ENCODE measurements at regions not wholly inside any gene's neighbourhood (a gene's known extent, or its start where the extent isn't known, plus 50 kb on each side); places are given as distances from the start of the nearest gene placed in this dataset.

- Histone ChIP-seq H3K27me3 (no peaks in the 10 kb centered on the region), H3K9me3 (no peaks in the 10 kb centered on the region), H3K27ac (no peak overlapping the region), H3K4me3 (no peak overlapping the region), H3K4me1 (no peaks in the 10 kb centered on the region), H3K36me3 (no peaks in the 10 kb centered on the region)
- WGBS, 2 donors (ENCODE audit: low coverage in 1 of 2): 5 to 30% methylated on average over 2 of the region's 2 CpGs
- ATAC-seq: no peak
- no peak for TF ChIP-seq CTCF (IDR thresholded peaks at IDR 0.05)
- no peak for TF ChIP-seq EP300 (IDR thresholded peaks at IDR 0.05)
- TF ChIP-seq POLR2A (IDR thresholded peaks at IDR 0.05): no peak
These were observed 207.8 kb upstream of the NRIP1 start for GRCh38 chr21:15272591-15272990.

GRCh38 chr21:15273244-15273643, 208.4 kb upstream of the NRIP1 start:
- 100% methylated on average over 2 of the region's 2 CpGs for WGBS, 2 donors (ENCODE audit: low coverage in 1 of 2)
- Histone ChIP-seq H3K36me3 (no peaks in the 10 kb centered on the region), H3K27me3 (no peaks in the 10 kb centered on the region), H3K4me1 (no peaks in the 10 kb centered on the region), H3K4me3 (no peak overlapping the region), H3K9me3 (no peaks in the 10 kb centered on the region), H3K27ac (no peak overlapping the region)
- TF ChIP-seq POLR2A (IDR thresholded peaks at IDR 0.05): no peak
- no peak for TF ChIP-seq CTCF (IDR thresholded peaks at IDR 0.05)
- no peak for TF ChIP-seq POLR2AphosphoS5 (IDR thresholded peaks at IDR 0.05)
- TF ChIP-seq EP300 (IDR thresholded peaks at IDR 0.05): no peak
- no peak for ATAC-seq

GRCh38 chr21:15274701-15275485, 210.1 kb upstream of the NRIP1 start:
- H3K36me3 ChIP-seq: no peaks in the 10 kb centered on the region
- no peak overlapping the region for H3K4me3 ChIP-seq
- ATAC-seq: no peak
- H3K27me3 ChIP-seq: no peaks in the 10 kb centered on the region
- H3K4me1 ChIP-seq: no peaks in the 10 kb centered on the region
- no peaks in the 10 kb centered on the region for H3K9me3 ChIP-seq
- no peak overlapping the region for H3K27ac ChIP-seq
- 53 to 61% methylated on average over 3 to 5 of the region's 5 CpGs for WGBS, 2 donors (ENCODE audit: low coverage in 1 of 2)
- TF ChIP-seq EP300 (IDR thresholded peaks at IDR 0.05) (no peak), CTCF (IDR thresholded peaks at IDR 0.05) (no peak), POLR2A (IDR thresholded peaks at IDR 0.05) (no peak), POLR2AphosphoS5 (IDR thresholded peaks at IDR 0.05) (no peak)

- H3K36me3 ChIP-seq: no peaks in the 10 kb centered on the region
- H3K4me3 ChIP-seq: no peak overlapping the region
- no peak for TF ChIP-seq POLR2AphosphoS5 (IDR thresholded peaks at IDR 0.05)
- TF ChIP-seq EP300 (IDR thresholded peaks at IDR 0.05): no peak
- no peak for TF ChIP-seq POLR2A (IDR thresholded peaks at IDR 0.05)
- TF ChIP-seq CTCF (IDR thresholded peaks at IDR 0.05): no peak
- no peaks in the 10 kb centered on the region for H3K9me3 ChIP-seq
- 67 to 80% methylated on average over 5 to 6 of the region's 6 CpGs for WGBS, 2 donors (ENCODE audit: low coverage in 1 of 2)
- no peaks in the 10 kb centered on the region for H3K27me3 ChIP-seq
- no peak overlapping the region for H3K27ac ChIP-seq
- no peaks in the 10 kb centered on the region for H3K4me1 ChIP-seq
- no peak for ATAC-seq
These were observed 210.9 kb upstream of the NRIP1 start for GRCh38 chr21:15275615-15276235.

- 90 to 91% methylated on average over 1 to 2 of the region's 2 CpGs for WGBS, 2 donors (ENCODE audit: low coverage in 1 of 2)
- no peaks in the 10 kb centered on the region for H3K27me3 ChIP-seq
- H3K9me3 ChIP-seq: no peaks in the 10 kb centered on the region
- H3K4me1 ChIP-seq: no peaks in the 10 kb centered on the region
- no peak overlapping the region for H3K27ac ChIP-seq
- no peak overlapping the region for H3K4me3 ChIP-seq
- ATAC-seq: no peak
- no peaks in the 10 kb centered on the region for H3K36me3 ChIP-seq
- TF ChIP-seq CTCF (IDR thresholded peaks at IDR 0.05) (no peak), POLR2A (IDR thresholded peaks at IDR 0.05) (no peak)
These were observed 211.4 kb upstream of the NRIP1 start for GRCh38 chr21:15276243-15276642.
